NCI-H1436 (cell line): ENCODE measurements at regions not wholly inside any gene's neighbourhood (a gene's known extent, or its start where the extent isn't known, plus 50 kb on each side); places are given as distances from the start of the nearest gene placed in this dataset.
"Not testable (repeated sequence)": the region's sequence is repeated elsewhere in the genome, so short reads cannot be mapped to it uniquely, and the experiment has no call there.

Source experiments
- DNase-seq: peaks from one replicate; lab custom pipeline; 2025; lab: John Stamatoyannopoulos, UW

GRCh38 chr6:104506429-104506828 is 353.3 kb downstream of the HACE1 start:
- DNase-seq: no peak

GRCh38 chr6:104505838-104506237 is 353.9 kb downstream of the HACE1 start:
- no peak for DNase-seq

- DNase-seq: no peak
Observed at GRCh38 chr6:104500265-104500664, 359.5 kb downstream of the HACE1 start.

GRCh38 chr6:104486035-104486434 is 373.7 kb downstream of the HACE1 start:
- DNase-seq: no peak

GRCh38 chr6:104484626-104485025 is 375.1 kb downstream of the HACE1 start:
- DNase-seq: no peak

- DNase-seq: no peak
Observed at GRCh38 chr6:104484191-104484590, 375.5 kb downstream of the HACE1 start.

- DNase-seq: no peak
Observed at GRCh38 chr6:104483225-104483834, 376.4 kb downstream of the HACE1 start.

GRCh38 chr6:104477569-104477968 is 382.1 kb downstream of the HACE1 start:
- no peak for DNase-seq

- no peak for DNase-seq
Observed at GRCh38 chr6:104473021-104473429, 386.7 kb downstream of the HACE1 start.

- peak; percentile 38 for DNase-seq
Observed at GRCh38 chr6:104472021-104472901, 387.5 kb downstream of the HACE1 start.

- DNase-seq: no peak
Observed at GRCh38 chr6:104466306-104466705, 393.4 kb downstream of the HACE1 start.

GRCh38 chr6:104462811-104463599 is 396.7 kb downstream of the HACE1 start:
- DNase-seq: no peak

- no peak for DNase-seq
Observed at GRCh38 chr6:104460738-104461483, 398.8 kb downstream of the HACE1 start.

GRCh38 chr6:104459543-104459942 is 400.2 kb downstream of the HACE1 start:
- no peak for DNase-seq

GRCh38 chr6:104449918-104450317 is 409.8 kb downstream of the HACE1 start:
- DNase-seq: no peak

- DNase-seq: not testable (repeated sequence)
Observed at GRCh38 chr6:104446101-104447080, 413.3 kb downstream of the HACE1 start.

GRCh38 chr6:104434519-104434918 is 425.2 kb downstream of the HACE1 start:
- DNase-seq: no peak

- no peak for DNase-seq
Observed at GRCh38 chr6:104431096-104431495, 428.6 kb downstream of the HACE1 start.

- DNase-seq: no peak
Observed at GRCh38 chr6:104428184-104428583, 431.5 kb downstream of the HACE1 start.

GRCh38 chr6:104423691-104424090 is 436.0 kb downstream of the HACE1 start:
- no peak for DNase-seq

- DNase-seq: no peak
Observed at GRCh38 chr6:104421650-104422049, 438.1 kb downstream of the HACE1 start.
